ENCODE measurements at regions not wholly inside any gene's neighbourhood (a gene's known extent, or its start where the extent isn't known, plus 50 kb on each side); places are given as distances from the start of the nearest gene placed in this dataset.

DNA sequence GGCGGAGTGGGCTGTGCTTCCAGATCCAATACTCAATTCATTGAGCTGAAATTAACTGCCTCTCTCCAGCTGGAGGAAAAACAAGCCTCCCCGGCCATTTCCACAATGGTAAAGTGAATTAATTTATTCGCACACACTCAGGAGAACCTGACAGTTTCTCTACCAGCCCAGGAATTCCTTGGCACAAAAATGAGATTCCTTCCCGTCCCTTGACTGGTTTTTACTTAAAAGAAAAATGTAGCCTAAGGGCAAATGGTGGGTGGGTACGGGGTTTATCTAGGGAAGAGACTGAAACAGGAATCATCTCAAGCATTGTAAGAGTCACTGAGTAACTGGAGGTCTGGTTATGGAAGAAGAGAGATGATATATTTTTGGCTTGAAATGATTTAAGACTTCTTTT, 102.7 kb downstream of the VCX3A start:
- no peak for TF ChIP-seq FOSL2 (IDR thresholded peaks at IDR 0.05)
- no peak for TF ChIP-seq FOSL2 (CRISPR knock-in tag; IDR thresholded peaks at IDR 0.05)
- TF ChIP-seq, protein P1, sequence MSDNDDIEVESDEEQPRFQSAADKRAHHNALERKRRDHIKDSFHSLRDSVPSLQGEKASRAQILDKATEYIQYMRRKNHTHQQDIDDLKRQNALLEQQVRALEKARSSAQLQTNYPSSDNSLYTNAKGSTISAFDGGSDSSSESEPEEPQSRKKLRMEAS (IDR thresholded peaks at IDR 0.05): no peak
- TF ChIP-seq, protein P2, sequence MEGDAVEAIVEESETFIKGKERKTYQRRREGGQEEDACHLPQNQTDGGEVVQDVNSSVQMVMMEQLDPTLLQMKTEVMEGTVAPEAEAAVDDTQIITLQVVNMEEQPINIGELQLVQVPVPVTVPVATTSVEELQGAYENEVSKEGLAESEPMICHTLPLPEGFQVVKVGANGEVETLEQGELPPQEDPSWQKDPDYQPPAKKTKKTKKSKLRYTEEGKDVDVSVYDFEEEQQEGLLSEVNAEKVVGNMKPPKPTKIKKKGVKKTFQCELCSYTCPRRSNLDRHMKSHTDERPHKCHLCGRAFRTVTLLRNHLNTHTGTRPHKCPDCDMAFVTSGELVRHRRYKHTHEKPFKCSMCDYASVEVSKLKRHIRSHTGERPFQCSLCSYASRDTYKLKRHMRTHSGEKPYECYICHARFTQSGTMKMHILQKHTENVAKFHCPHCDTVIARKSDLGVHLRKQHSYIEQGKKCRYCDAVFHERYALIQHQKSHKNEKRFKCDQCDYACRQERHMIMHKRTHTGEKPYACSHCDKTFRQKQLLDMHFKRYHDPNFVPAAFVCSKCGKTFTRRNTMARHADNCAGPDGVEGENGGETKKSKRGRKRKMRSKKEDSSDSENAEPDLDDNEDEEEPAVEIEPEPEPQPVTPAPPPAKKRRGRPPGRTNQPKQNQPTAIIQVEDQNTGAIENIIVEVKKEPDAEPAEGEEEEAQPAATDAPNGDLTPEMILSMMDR (IDR thresholded peaks at IDR 0.05): no peak
- TF ChIP-seq POLR2A (IDR thresholded peaks at IDR 0.05; ENCODE audit: low read length): no peak
- TF ChIP-seq MAZ (IDR thresholded peaks at IDR 0.05; ENCODE audit: borderline replicate concordance, low read depth, low read length): no peak
- TF ChIP-seq RNF2 (IDR thresholded peaks at IDR 0.05; ENCODE audit: borderline replicate concordance, low read depth): no peak
- no peak for TF ChIP-seq HOXA7 (CRISPR knock-in tag; IDR thresholded peaks at IDR 0.05)
- TF ChIP-seq SMC3 (IDR thresholded peaks at IDR 0.05): no peak
- TF ChIP-seq EP300 (IDR thresholded peaks at IDR 0.05): no peak
- TF ChIP-seq KDM1A (IDR thresholded peaks at IDR 0.05; ENCODE audit: low read depth): no peak
- TF ChIP-seq, protein P3, sequence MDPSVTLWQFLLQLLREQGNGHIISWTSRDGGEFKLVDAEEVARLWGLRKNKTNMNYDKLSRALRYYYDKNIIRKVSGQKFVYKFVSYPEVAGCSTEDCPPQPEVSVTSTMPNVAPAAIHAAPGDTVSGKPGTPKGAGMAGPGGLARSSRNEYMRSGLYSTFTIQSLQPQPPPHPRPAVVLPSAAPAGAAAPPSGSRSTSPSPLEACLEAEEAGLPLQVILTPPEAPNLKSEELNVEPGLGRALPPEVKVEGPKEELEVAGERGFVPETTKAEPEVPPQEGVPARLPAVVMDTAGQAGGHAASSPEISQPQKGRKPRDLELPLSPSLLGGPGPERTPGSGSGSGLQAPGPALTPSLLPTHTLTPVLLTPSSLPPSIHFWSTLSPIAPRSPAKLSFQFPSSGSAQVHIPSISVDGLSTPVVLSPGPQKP (IDR thresholded peaks at IDR 0.05; ENCODE audit: low read depth, low read length): no peak
- TF ChIP-seq NPAS2 (CRISPR knock-in tag; IDR thresholded peaks at IDR 0.05; ENCODE audit: borderline replicate concordance): no peak
